Tibial nerve (tissue), 4 donors: ENCODE measurements at regions not wholly inside any gene's neighbourhood (a gene's known extent, or its start where the extent isn't known, plus 50 kb on each side); places are given as distances from the start of the nearest gene placed in this dataset.

ENCODE experiments used
- EP300 ChIP-seq, 2 donors: sonication (generic); formaldehyde crosslinking; IDR thresholded peaks; one replicate each; pipeline ENCODE4 v1.6.1; 2017; ENCODE audit warnings: antibody characterized with exemption in 2 of 2, mild to moderate bottlenecking in 1 of 2
- POLR2A ChIP-seq, 2 donors: fragments of 450-650 bp; IDR thresholded peaks; one replicate each; pipeline ENCODE4 v1.6.1; 2017; ENCODE audit warnings: antibody characterized with exemption in 2 of 2, mild to moderate bottlenecking in 2 of 2, moderate library complexity in 2 of 2
- TF ChIP-seq, protein P1 (sequence below), 5 experiments: fragments of 200-600 bp in 3 of 5; fragments of 450-650 bp in 2 of 5; sonication (generic) in 3 of 5; IDR thresholded peaks; one replicate each; pipeline ENCODE4 v1.5.1; 2016 to 2019; ENCODE audit warnings: antibody characterized with exemption in 5 of 5, mild to moderate bottlenecking in 3 of 5, moderate library complexity in 2 of 5

DNA sequence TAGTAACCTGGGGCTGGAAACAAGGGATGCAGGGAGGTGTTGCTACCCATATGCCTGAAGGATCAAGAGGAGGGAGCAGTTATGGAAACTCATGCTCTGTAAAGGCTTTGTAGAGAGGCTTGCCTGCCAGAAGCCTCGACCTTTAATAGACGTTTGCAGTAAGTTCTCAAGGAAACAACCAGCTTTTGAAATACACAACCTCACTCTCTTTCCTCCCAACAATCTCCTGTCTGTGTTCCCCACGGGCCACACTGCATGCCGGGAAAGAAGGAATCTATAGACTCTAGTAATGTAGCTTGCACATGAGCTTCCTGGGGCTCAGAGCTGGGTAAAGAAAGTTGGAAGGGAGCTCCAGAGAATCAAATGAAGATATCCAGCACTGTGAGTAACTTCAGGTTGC is 101.6 kb upstream of the PACRGL start:
- TF ChIP-seq, protein P1, sequence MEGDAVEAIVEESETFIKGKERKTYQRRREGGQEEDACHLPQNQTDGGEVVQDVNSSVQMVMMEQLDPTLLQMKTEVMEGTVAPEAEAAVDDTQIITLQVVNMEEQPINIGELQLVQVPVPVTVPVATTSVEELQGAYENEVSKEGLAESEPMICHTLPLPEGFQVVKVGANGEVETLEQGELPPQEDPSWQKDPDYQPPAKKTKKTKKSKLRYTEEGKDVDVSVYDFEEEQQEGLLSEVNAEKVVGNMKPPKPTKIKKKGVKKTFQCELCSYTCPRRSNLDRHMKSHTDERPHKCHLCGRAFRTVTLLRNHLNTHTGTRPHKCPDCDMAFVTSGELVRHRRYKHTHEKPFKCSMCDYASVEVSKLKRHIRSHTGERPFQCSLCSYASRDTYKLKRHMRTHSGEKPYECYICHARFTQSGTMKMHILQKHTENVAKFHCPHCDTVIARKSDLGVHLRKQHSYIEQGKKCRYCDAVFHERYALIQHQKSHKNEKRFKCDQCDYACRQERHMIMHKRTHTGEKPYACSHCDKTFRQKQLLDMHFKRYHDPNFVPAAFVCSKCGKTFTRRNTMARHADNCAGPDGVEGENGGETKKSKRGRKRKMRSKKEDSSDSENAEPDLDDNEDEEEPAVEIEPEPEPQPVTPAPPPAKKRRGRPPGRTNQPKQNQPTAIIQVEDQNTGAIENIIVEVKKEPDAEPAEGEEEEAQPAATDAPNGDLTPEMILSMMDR (IDR thresholded peaks at IDR 0.05), result no peak
- TF ChIP-seq POLR2A (IDR thresholded peaks at IDR 0.05) (no peak), EP300 (IDR thresholded peaks at IDR 0.05) (no peak)
